Sigmoid colon (tissue), 6 donors: ENCODE measurements at regions not wholly inside any gene's neighbourhood (a gene's known extent, or its start where the extent isn't known, plus 50 kb on each side); places are given as distances from the start of the nearest gene placed in this dataset.

Experiments used
- DNase-seq: peaks from one replicate; pipeline ENCODE4 v3.0.0-alpha.2; 2019
- H3K27ac ChIP-seq, 4 donors: fragments of 200-600 bp; sonication (generic); one replicate each; pipeline ENCODE4 v1.5.1; 2016 to 2019; ENCODE audit warnings: mild to moderate bottlenecking in 1 of 4
- H3K27me3 ChIP-seq, 3 donors: fragments of 200-600 bp; sonication (generic); one replicate each; pipeline ENCODE4 v1.5.1; 2019; ENCODE audit warnings: mild to moderate bottlenecking in 1 of 3
- H3K36me3 ChIP-seq, 4 donors: fragments of 200-600 bp; sonication (generic); one replicate each; pipeline ENCODE4 v1.5.1; 2016 to 2019
- H3K4me1 ChIP-seq, 4 donors: fragments of 200-600 bp; sonication (generic); one replicate each; pipeline ENCODE4 v1.5.1; 2017 to 2019
- H3K4me3 ChIP-seq, 4 donors: fragments of 200-600 bp; sonication (generic); one replicate each; pipeline ENCODE4 v1.5.1; 2017 to 2019; ENCODE audit warnings: mild to moderate bottlenecking in 2 of 4, moderate library complexity in 1 of 4
- H3K9me3 ChIP-seq, 4 donors: fragments of 200-600 bp in 3 of 4; sonication (generic) in 3 of 4; one replicate each; pipeline versions ENCODE4 v1.5.1 to v1.6.1; 2013 to 2019
- CTCF ChIP-seq, 4 experiments: fragments of 450-650 bp in 3 of 4; fragments of 200-600 bp in 1 of 4; IDR thresholded peaks; one replicate each; pipeline ENCODE4 v1.5.1; 2016 to 2019; ENCODE audit warnings: antibody characterized with exemption in 4 of 4, mild to moderate bottlenecking in 3 of 4, moderate library complexity in 2 of 4
- EP300 ChIP-seq, 4 donors: sonication (generic); formaldehyde crosslinking; IDR thresholded peaks; one replicate each; pipeline ENCODE4 v1.6.1; 2017; ENCODE audit warnings: antibody characterized with exemption in 4 of 4
- POLR2A ChIP-seq, 2 donors: fragments of 450-650 bp; IDR thresholded peaks; one replicate each; pipeline ENCODE4 v1.6.1; 2016; ENCODE audit warnings: antibody characterized with exemption in 2 of 2, mild to moderate bottlenecking in 2 of 2, moderate library complexity in 2 of 2
- POLR2AphosphoS5 ChIP-seq, 4 donors: sonication (generic); formaldehyde crosslinking; IDR thresholded peaks; one replicate each; pipeline ENCODE4 v1.6.1; 2017; ENCODE audit warnings: antibody characterized with exemption in 4 of 4
- WGBS, 2 donors: extraction: QIAGEN DNeasy Blood & Tissue Kit; methylation state at CpG; one replicate each; pipeline ENCODE4 v1.1.7; 2013; 5-methylcytosine and 5-hydroxymethylcytosine counted together
- intact Hi-C: fragments of 100-400 bp; cut with DNase I; formaldehyde crosslinking; loops from one replicate; pipeline ENCODE4 v1.15.1; 2023
- donor health status: healthy with polysubstance abuse.
- donor health status: healthy.

- no peaks in the 10 kb centered on the region for H3K27me3 ChIP-seq
- WGBS, 2 donors, result 58 to 72% methylated on average over 9 of the region's 9 CpGs
- TF ChIP-seq EP300 (IDR thresholded peaks at IDR 0.05), result no peak
- no peak for TF ChIP-seq CTCF (IDR thresholded peaks at IDR 0.05)
- TF ChIP-seq POLR2A (IDR thresholded peaks at IDR 0.05), result no peak
- TF ChIP-seq POLR2AphosphoS5 (IDR thresholded peaks at IDR 0.05), result no peak
- H3K4me3 ChIP-seq, result no peak overlapping the region
- DNase-seq, result no peak
- intact Hi-C loops, result no loop called here
- H3K36me3 ChIP-seq, result no peaks in the 10 kb centered on the region
- H3K9me3 ChIP-seq, result no peaks in the 10 kb centered on the region
- peaks cover 0 to 15% (median 15%) of the 10 kb centered on the region in 4 donors for H3K4me1 ChIP-seq
- peak overlapping the region; percentile 37 to 76 (median 61) for H3K27ac ChIP-seq
These were observed 317.0 kb downstream of the CYP26B1 start for GRCh38 chr2:71830497-71831192.

- H3K4me3 ChIP-seq, result no peak overlapping the region
- intact Hi-C loops, result no loop called here
- no peaks in the 10 kb centered on the region for H3K27me3 ChIP-seq
- no peaks in the 10 kb centered on the region for H3K36me3 ChIP-seq
- no peak for TF ChIP-seq POLR2A (IDR thresholded peaks at IDR 0.05)
- TF ChIP-seq POLR2AphosphoS5 (IDR thresholded peaks at IDR 0.05), result no peak
- TF ChIP-seq CTCF (IDR thresholded peaks at IDR 0.05), result no peak
- TF ChIP-seq EP300 (IDR thresholded peaks at IDR 0.05), result no peak
- no peak for DNase-seq
- 95 to 96% methylated on average over 6 of the region's 6 CpGs for WGBS, 2 donors
- no peak overlapping the region for H3K27ac ChIP-seq
- H3K9me3 ChIP-seq, result no peaks in the 10 kb centered on the region
- H3K4me1 ChIP-seq, result peaks cover 0 to 15% (median 15%) of the 10 kb centered on the region in 4 donors
These were observed 318.7 kb downstream of the CYP26B1 start for GRCh38 chr2:71829008-71829407.

- Histone ChIP-seq H3K36me3 (no peaks in the 10 kb centered on the region), H3K4me3 (no peak overlapping the region), H3K27me3 (no peaks in the 10 kb centered on the region), H3K9me3 (no peaks in the 10 kb centered on the region), H3K27ac (no peak overlapping the region), H3K4me1 (peaks cover 0 to 15% (median 15%) of the 10 kb centered on the region in 4 donors)
- TF ChIP-seq POLR2AphosphoS5 (IDR thresholded peaks at IDR 0.05), result no peak
- no peak for TF ChIP-seq EP300 (IDR thresholded peaks at IDR 0.05)
- TF ChIP-seq POLR2A (IDR thresholded peaks at IDR 0.05), result no peak
- TF ChIP-seq CTCF (IDR thresholded peaks at IDR 0.05), result no peak
- WGBS, 2 donors, result 89 to 93% methylated on average over 7 of the region's 7 CpGs
- no peak for DNase-seq
- intact Hi-C loops, result no loop called here
These were observed 319.7 kb downstream of the CYP26B1 start for GRCh38 chr2:71827973-71828372.

GRCh38 chr2:71827524-71827901, 320.1 kb downstream of the CYP26B1 start:
- DNase-seq, result no peak
- no peaks in the 10 kb centered on the region for H3K27me3 ChIP-seq
- H3K27ac ChIP-seq, result no peak overlapping the region
- H3K9me3 ChIP-seq, result no peaks in the 10 kb centered on the region
- TF ChIP-seq POLR2A (IDR thresholded peaks at IDR 0.05), result no peak
- no peak for TF ChIP-seq CTCF (IDR thresholded peaks at IDR 0.05)
- no peak for TF ChIP-seq POLR2AphosphoS5 (IDR thresholded peaks at IDR 0.05)
- no peak for TF ChIP-seq EP300 (IDR thresholded peaks at IDR 0.05)
- peaks cover 0 to 15% (median 15%) of the 10 kb centered on the region in 4 donors for H3K4me1 ChIP-seq
- intact Hi-C loops, result no loop called here
- 93% methylated on average over 6 of the region's 6 CpGs for WGBS, 2 donors
- H3K36me3 ChIP-seq, result no peaks in the 10 kb centered on the region
- H3K4me3 ChIP-seq, result no peak overlapping the region
